GM19328 (cell line): ENCODE measurements at regions not wholly inside any gene's neighbourhood (a gene's known extent, or its start where the extent isn't known, plus 50 kb on each side); places are given as distances from the start of the nearest gene placed in this dataset.

Experiments used
- ATAC-seq: cut with Tn5 transposase; IDR thresholded peaks from one replicate; pipeline ENCODE4 v1.9.1; 2021; ENCODE audit warnings: mild to moderate bottlenecking, moderate library complexity; ENCODE audit not compliant: unreplicated experiment

GRCh38 chr6:153882411-153882810 lies 156.6 kb upstream of the OPRM1 start:
- ATAC-seq = no peak

- no peak for ATAC-seq
Observed at GRCh38 chr6:153873541-153873940, 165.5 kb upstream of the OPRM1 start.

- no peak for ATAC-seq
Observed at GRCh38 chr6:153872946-153873345, 166.1 kb upstream of the OPRM1 start.

GRCh38 chr6:153862927-153863326 lies 176.1 kb upstream of the OPRM1 start:
- no peak for ATAC-seq

- no peak for ATAC-seq
Observed at GRCh38 chr6:153862139-153862538, 176.9 kb upstream of the OPRM1 start.

- ATAC-seq = no peak
Observed at GRCh38 chr6:153858529-153858928, 180.5 kb upstream of the OPRM1 start.

- no peak for ATAC-seq
Observed at GRCh38 chr6:153856929-153857376, 182.1 kb upstream of the OPRM1 start.

- ATAC-seq = no peak
Observed at GRCh38 chr6:153852481-153852880, 186.6 kb upstream of the OPRM1 start.

GRCh38 chr6:153852034-153852433 lies 187.0 kb upstream of the OPRM1 start:
- no peak for ATAC-seq

GRCh38 chr6:153849072-153849779 lies 189.8 kb upstream of the OPRM1 start:
- ATAC-seq = no peak

GRCh38 chr6:153843420-153843819 lies 195.6 kb upstream of the OPRM1 start:
- ATAC-seq = no peak

- no peak for ATAC-seq
Observed at GRCh38 chr6:153842491-153842890, 196.5 kb upstream of the OPRM1 start.

- ATAC-seq = no peak
Observed at GRCh38 chr6:153840039-153840850, 198.8 kb upstream of the OPRM1 start.

GRCh38 chr6:153832543-153832942 lies 206.5 kb upstream of the OPRM1 start:
- ATAC-seq = no peak

GRCh38 chr6:153831350-153832078 lies 207.5 kb upstream of the OPRM1 start:
- ATAC-seq = no peak

GRCh38 chr6:153817173-153817572 lies 221.9 kb upstream of the OPRM1 start:
- no peak for ATAC-seq

- ATAC-seq = no peak
Observed at GRCh38 chr6:153816366-153816765, 222.7 kb upstream of the OPRM1 start.

GRCh38 chr6:153814136-153814535 lies 224.9 kb upstream of the OPRM1 start:
- no peak for ATAC-seq

GRCh38 chr6:153804755-153805330 lies 234.2 kb upstream of the OPRM1 start:
- no peak for ATAC-seq

GRCh38 chr6:153801917-153802316 lies 237.1 kb upstream of the OPRM1 start:
- ATAC-seq = no peak

- no peak for ATAC-seq
Observed at GRCh38 chr6:153800580-153801188, 238.4 kb upstream of the OPRM1 start.
